GM06990 (cell line): ENCODE measurements at regions not wholly inside any gene's neighbourhood (a gene's known extent, or its start where the extent isn't known, plus 50 kb on each side); places are given as distances from the start of the nearest gene placed in this dataset.

ENCODE experiments used
- DNase-seq: peaks from one replicate; pipeline ENCODE4 v3.0.0-alpha.2; 2011; ENCODE audit not compliant: insufficient read length; ENCODE audit errors: extremely low read depth
- H3K27me3 ChIP-seq: replicated peaks from 2 replicates; pipeline ENCODE4 v1.6.0; 2011; ENCODE audit warnings: low read length; ENCODE audit not compliant: control insufficient read depth, insufficient read depth
- H3K36me3 ChIP-seq: 2 replicates; pipeline ENCODE4 v1.5.1; 2011; ENCODE audit warnings: low read length; ENCODE audit not compliant: control insufficient read depth, insufficient read depth
- H3K4me3 ChIP-seq: replicated peaks from 2 replicates; pipeline ENCODE4 v1.5.1; 2011; ENCODE audit warnings: low read depth, mild to moderate bottlenecking, control low read depth, low read length
- TF ChIP-seq, protein P1 (sequence below): IDR thresholded peaks from 2 replicates; pipeline ENCODE4 v1.5.1; 2011; ENCODE audit warnings: low read length, control low read depth, mild to moderate bottlenecking, inconsistent platforms; ENCODE audit not compliant: insufficient read depth, poor library complexity, severe bottlenecking

DNA sequence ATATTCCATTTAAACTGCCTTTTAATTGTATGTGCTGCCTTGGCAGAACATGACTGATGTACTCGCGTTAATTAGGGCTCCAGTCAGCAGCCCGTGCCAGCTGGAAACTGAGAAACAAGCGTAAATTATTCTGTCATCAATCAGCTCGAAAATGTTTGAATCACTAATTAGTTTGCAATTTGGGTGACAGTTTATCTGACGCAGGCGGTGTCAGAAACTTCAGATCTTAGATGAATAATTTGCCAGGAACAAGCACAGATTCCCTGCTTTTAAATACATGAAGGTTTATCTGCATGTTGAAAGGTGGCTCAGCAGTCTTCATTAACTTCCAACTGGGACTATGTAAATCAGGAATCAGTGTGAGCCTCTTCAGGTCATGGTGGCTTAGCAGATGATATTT, 176.0 kb upstream of the TLE4 start:
- Histone ChIP-seq H3K27me3 (no peaks in the 10 kb centered on the region; the same call in 1 of the 2 replicates), H3K4me3 (no peak overlapping the region), H3K36me3 (no peaks in the 10 kb centered on the region)
- TF ChIP-seq, protein P1, sequence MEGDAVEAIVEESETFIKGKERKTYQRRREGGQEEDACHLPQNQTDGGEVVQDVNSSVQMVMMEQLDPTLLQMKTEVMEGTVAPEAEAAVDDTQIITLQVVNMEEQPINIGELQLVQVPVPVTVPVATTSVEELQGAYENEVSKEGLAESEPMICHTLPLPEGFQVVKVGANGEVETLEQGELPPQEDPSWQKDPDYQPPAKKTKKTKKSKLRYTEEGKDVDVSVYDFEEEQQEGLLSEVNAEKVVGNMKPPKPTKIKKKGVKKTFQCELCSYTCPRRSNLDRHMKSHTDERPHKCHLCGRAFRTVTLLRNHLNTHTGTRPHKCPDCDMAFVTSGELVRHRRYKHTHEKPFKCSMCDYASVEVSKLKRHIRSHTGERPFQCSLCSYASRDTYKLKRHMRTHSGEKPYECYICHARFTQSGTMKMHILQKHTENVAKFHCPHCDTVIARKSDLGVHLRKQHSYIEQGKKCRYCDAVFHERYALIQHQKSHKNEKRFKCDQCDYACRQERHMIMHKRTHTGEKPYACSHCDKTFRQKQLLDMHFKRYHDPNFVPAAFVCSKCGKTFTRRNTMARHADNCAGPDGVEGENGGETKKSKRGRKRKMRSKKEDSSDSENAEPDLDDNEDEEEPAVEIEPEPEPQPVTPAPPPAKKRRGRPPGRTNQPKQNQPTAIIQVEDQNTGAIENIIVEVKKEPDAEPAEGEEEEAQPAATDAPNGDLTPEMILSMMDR: no peak
- no peak for DNase-seq

DNA sequence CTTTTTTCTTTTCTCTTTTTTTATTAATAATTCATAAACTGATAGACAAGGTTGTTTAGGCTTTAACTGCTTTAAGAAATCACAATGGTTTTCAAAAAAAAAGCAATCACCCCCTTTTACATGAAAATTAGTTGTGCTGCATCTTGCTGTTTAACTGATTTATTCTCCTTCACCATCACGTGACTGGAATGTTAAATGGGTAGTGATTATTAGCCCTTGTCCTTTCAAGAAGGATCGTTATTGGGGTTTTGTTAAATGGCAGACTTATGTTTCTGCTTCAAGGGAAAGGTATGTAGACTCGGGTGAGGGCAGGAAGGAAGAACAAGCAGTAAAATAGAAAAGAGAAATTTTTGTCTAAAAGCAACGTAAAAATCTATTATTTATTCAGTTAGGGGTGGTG, 175.6 kb upstream of the TLE4 start:
- H3K4me3 ChIP-seq: no peak overlapping the region
- no peaks in the 10 kb centered on the region; the same call in 1 of the 2 replicates for H3K27me3 ChIP-seq
- TF ChIP-seq, protein P1: no peak
- no peak for DNase-seq
- no peaks in the 10 kb centered on the region for H3K36me3 ChIP-seq

DNA sequence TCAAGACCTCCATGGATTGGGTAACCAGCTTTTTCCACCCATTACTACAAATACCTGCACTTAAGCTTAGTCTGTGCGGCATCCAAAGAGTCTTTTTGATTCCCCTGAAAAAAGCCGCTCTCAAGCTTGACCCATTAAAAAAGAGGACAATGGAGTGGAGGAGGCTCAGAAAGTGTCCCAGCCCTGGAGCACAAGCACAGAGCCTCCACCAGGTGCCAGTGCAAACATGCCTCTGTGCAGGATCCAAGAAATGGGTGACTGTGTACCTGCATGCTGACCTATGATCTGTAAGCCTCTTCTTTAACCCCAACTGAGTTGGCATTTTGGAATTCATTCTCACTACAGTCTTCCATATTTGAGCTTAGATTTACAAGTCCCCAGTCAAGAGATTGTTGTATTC, 168.3 kb upstream of the TLE4 start:
- TF ChIP-seq, protein P1: peak; percentile 14
- no peak for DNase-seq
- H3K36me3 ChIP-seq: no peaks in the 10 kb centered on the region
- H3K4me3 ChIP-seq: no peak overlapping the region
- H3K27me3 ChIP-seq: no peaks in the 10 kb centered on the region

DNA sequence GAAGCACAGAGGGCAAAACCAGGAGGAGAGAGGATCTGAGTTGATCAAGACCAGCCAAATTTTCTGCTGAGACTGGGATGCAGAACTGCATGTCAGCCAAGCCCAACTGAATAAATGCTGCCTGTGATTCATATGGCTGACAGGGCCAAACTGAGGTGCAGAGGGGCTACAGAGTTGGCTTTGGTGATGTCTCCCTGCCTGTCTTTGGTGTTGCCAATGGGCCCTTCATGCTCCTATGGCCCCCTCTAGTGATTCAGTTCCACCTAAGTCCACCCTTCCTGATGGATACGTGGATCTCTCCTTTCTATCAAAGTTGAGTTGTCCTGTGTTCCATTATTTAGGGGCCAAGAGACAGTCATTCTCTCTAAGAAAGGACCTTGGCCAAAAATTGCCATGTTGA, 163.6 kb upstream of the TLE4 start:
- no peaks in the 10 kb centered on the region for H3K36me3 ChIP-seq
- DNase-seq: no peak
- TF ChIP-seq, protein P1: no peak
- no peak overlapping the region for H3K4me3 ChIP-seq
- no peaks in the 10 kb centered on the region for H3K27me3 ChIP-seq

DNA sequence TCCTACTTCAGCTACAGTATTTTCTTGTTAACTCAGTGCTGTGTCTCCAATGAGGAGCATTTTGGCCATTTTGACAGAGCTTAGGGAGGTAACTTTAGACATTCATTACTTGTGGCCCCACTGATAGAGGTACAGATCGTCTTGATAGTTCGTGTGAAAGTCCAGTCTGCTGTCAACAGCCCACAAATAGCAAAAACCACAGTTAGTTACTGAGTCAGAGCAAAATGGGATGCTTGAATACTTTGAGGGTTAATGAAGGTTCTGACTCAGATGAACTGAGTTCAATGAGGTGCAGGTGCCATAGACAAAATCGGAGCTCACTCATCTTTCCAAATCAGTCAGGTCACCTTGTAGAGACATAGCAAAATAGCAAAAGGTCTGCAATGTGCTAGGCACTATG, 163.1 kb upstream of the TLE4 start:
- peak; percentile 6 for DNase-seq
- TF ChIP-seq, protein P1: no peak
- Histone ChIP-seq H3K4me3 (no peak overlapping the region), H3K36me3 (no peaks in the 10 kb centered on the region), H3K27me3 (no peaks in the 10 kb centered on the region)

DNA sequence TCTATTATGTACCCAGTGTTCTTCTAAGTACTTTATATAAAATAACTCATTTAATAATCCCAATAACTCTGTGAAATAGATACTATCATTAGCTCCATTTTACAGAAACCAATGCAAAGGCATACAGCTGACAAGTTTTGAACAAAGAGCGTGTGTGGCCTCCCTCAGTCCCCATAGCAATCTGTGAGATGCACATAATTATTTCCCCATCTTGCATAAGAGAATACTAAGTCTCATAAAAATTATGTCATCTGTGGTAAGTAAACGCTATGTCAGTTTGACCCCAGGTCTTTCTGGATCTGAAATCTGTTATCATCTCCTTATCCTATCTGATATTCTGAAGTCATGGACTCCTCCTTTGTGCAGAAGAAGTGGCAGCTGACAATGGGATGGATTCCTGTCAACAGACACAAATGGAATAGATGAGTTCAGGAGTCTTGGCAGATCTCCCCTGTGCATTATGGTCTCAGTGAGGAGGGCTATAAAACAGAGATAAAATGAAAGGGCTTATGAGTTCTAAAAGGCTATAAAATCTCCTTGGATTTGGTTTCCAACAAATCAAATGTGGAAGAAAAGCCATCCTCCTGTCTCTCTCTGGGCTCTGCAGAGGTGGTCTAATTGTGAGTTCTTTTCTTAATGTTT, 162.5 kb upstream of the TLE4 start:
- no peak overlapping the region for H3K4me3 ChIP-seq
- H3K36me3 ChIP-seq: no peaks in the 10 kb centered on the region
- no peak for DNase-seq
- TF ChIP-seq, protein P1: no peak
- H3K27me3 ChIP-seq: no peaks in the 10 kb centered on the region
